Ishikawa (cell line): ENCODE measurements at regions not wholly inside any gene's neighbourhood (a gene's known extent, or its start where the extent isn't known, plus 50 kb on each side); places are given as distances from the start of the nearest gene placed in this dataset.

Experiments used
- CEBPB ChIP-seq: IDR thresholded peaks from 2 replicates; pipeline ENCODE4 v1.6.1; 2012
- MAX ChIP-seq: IDR thresholded peaks from 2 replicates; pipeline ENCODE4 v1.6.1; 2012
- TAF1 ChIP-seq: IDR thresholded peaks from 2 replicates; pipeline ENCODE4 v1.6.1; 2012; ENCODE audit warnings: low read depth, mild to moderate bottlenecking
- YY1 ChIP-seq: IDR thresholded peaks from 2 replicates; pipeline ENCODE4 v1.6.1; 2012; ENCODE audit warnings: low read depth

- no peak for TF ChIP-seq CEBPB
- TF ChIP-seq TAF1: peak; percentile 55; the same call in 1 of the 2 replicates
- no peak for TF ChIP-seq YY1
- TF ChIP-seq MAX: 0 out of 2 replicates have a peak, but pooled peaks have one; percentile 22
These were observed 64.3 kb upstream of the DDHD1 start for GRCh38 chr14:53217316-53217994.
